Kidney capillary endothelial cell (primary cell): ENCODE measurements at regions not wholly inside any gene's neighbourhood (a gene's known extent, or its start where the extent isn't known, plus 50 kb on each side); places are given as distances from the start of the nearest gene placed in this dataset.
"Not testable (repeated sequence)": the region's sequence is repeated elsewhere in the genome, so short reads cannot be mapped to it uniquely, and the experiment has no call there.

Experiments used
- DNase-seq: peaks from one replicate; pipeline ENCODE4 v3.0.0-alpha.2; 2018; ENCODE audit warnings: low spot score

DNA sequence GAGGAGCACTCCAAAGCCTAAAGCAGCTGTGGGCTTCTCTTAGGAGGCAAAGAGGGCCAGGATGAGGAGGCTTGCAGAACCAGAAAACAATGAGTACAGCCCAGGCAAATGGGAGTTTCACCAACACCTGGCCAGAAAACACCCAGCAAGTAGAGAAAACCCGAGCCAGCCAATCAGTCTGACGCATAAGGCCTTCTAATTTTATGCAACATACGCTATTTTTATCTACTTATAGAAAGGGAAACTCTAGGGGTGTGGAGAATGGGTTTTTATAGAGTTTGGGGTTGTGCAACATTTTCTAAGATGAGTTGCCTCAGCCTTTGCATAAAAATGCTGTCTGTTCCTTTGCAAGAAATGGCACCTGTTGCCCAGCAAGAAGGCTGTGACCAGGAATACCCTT is 529.0 kb upstream of the CDH5 start:
- no peak for DNase-seq

DNA sequence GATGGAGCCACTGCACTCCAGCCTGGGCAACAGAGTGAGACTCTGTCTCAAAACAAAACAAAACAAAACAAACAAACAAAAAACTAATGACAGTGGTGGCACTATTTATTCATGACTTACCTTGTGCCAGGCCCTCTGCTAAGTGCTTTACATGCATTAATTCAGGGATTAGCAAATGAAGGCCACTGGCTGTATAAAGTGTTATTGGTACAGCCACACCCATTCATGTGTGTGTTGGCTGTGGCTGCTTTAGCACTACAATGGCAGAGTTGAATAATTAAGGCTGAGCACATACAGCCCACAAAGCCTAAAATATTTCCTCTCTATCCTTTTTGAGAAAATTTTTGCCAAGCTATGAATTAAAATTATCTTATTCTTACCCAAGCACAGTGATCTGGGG is 531.8 kb upstream of the CDH5 start:
- DNase-seq: no peak

DNA sequence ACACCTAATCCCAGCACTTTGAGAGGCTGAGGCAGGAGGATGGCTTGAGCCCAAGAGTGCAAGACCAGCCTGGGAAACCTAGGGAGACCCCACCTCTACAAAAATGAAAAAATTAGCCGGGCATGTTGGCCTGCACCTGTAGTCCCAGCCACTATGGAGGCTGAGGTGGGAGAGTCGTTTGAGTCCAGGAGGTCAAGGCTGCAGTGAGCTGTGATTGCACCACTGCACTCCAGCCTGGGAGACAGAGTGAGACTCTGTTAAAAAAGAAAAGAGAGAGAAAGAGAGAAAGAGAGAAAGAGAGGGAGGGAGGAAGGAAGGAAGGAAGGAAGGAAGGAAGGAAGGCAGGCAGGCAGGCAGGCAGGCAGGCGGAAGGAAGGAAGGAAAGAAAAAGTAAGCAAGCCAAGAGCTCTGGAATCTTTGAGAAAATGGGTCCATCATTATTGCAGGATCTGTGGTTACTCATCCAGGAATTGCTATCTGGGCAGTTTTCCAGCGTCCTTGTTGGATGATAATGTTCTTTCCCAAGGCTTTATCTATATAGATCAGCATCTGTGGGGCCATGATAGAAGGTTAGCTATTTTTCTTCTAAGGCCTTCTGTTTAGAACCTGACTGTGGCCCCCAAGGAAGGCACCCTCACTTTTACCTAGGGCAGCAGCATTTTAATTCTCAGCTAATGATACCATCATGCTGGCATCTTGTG is 533.2 kb upstream of the CDH5 start:
- no peak for DNase-seq

DNA sequence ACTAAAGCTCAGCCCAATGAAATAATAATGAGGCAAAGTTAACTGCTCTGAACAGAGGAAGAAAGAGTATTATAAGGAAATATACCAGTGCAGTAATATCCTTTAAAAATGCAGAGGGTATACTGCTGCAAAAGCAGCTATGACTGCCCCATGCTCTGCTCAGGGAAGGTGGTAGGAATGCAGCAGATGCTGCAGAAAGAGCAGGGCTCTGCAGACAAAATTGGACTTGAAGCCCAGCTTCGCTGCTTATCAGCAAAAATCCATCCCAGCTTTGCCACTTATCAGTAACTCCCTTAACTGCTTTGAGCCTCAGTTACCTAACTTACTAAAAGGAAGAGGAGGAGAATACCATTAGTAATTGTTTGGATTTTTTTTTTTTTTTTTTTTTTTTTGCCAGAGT is 533.8 kb upstream of the CDH5 start:
- DNase-seq: no peak

DNA sequence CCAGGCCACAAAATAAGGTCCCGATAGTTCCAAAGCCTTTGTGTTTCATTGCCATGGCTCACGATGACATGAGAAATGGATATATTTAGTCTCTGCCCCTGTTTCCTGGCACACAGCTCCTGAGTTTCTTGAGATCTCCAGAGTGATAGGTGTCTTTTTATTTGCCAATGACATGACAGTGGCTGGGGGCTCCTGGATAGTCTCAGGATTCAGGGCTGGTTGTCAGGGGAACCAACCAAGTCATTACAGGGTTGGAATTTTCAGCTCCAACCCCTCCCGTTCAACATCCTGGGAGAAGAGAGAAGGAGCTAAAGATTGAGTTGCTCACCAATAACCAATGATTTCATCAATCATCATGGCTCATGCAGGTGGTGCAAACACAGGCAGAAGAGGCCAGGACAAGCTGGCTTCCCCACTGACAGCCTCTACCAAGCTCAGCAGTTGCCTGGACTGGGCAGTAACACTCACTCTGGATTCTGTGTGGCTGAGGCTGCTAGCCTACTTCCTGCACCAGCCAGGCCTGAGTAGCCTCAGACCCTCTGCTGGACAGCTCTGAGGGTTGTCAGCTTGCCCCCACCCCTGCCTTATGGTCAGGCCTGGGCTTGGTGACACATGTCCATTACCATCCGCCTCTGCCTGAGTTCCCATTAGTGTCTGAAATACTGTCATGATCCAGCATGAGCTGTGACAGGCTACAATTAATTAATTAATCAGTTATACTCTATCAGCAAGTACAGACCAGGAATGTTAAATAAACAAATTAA is 534.4 kb upstream of the CDH5 start:
- no peak for DNase-seq

DNA sequence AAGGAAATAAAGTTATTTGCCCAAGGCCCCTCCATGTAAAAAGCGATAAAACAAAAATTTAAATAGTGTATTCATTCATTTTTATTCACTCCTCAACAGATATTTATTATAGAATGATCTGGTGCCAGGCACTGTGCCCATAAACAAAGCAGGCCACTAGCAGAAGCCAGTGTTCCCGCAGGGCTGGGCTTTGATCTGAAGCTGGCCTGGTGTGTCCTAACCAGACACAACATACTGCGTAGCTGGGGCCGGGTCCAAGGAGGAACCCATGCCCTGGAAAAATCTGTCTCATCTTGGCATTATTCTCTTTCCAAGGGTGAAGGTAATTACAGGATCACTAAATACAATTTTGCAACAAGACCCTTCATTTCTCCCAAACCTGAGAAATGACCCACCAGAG is 537.4 kb upstream of the CDH5 start:
- no peak for DNase-seq

DNA sequence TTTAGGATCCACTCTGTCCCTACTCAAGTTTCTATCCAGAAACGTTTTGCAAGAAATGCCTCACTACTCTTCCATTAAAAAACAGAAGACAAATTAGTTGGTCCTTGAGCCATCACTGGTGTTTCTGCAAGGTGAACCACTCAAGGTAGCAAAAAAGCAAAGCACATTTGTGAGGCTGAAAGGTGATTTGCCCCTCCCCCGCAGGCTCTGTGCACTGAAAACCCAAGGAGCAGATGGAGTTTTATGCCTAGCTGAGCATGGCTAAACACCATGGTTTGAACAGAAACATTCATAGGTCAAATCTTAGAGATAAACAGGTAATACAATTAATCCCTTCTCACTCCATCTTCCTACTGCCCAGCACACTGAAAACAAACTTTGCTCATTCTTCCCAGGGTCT is 538.2 kb upstream of the CDH5 start:
- DNase-seq: no peak

DNA sequence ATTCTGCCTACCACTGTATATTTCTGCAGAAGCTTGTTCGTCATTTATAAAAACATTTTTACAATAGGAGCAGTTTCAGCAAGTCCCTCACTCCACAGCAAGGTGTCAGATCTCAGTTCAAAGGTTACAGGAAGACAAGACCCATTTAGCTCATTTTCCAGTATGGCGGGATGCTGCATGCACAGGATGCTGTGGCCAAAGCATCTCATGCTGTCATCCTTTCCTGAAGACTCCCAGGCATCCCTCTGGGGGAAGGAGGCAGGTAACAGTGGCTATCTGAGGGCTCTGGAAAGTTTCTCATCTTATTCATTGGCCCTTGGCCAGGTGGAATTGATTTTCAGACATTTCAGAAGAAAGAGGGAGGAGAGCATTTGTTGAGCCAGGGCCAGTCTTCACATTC is 539.3 kb upstream of the CDH5 start:
- DNase-seq: no peak

DNA sequence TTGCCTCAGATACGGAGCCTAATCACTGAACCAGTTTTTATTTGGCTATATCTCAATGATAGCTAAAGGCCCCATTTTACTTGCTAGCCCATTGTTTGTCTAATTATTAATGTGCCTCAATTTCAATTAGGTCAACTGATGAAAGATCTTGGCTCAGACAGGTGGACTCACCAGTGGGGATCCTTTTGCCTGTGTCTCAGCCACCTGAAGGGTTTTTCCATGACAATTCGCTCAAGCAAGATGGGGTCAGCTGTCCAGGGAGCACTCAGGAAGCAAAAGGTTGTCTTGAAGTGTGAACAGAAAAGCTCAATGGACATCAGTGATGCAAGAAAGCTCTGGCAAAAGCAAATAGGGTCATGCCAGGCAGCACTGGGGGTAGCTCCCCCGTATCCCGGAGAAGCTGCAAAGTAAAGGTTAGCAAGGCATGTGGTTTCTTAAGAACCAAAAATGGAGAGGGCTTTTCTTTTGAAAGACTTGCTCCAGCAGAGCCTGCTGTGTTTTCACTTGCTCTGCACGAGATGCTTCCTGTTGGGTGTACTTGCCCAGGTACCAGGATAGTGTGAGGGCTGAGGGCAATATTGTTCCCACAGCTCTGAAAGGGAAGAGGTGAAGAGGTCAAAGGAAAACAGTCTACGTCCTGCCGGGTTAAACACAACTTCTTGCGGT is 541.2 kb upstream of the CDH5 start:
- no peak for DNase-seq

DNA sequence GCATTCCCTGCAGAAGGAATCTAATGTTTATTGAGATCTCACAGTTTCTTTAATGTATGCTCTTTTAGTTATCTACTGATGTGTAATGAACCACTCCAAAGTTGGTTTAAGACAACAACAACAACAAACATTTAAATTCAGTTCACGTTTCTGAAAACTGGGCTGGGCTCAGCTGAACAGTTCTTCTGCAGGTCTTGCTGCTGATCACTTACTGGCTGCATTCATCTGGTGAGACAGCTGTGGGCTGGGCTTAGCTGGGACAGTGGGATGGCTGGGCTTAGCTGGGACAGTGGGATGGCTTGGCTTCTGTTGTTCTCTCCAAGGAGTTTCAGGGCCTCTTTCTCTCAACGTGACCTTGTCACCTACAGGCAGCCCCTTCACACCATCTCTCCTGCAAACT is 544.3 kb upstream of the CDH5 start:
- DNase-seq: no peak

DNA sequence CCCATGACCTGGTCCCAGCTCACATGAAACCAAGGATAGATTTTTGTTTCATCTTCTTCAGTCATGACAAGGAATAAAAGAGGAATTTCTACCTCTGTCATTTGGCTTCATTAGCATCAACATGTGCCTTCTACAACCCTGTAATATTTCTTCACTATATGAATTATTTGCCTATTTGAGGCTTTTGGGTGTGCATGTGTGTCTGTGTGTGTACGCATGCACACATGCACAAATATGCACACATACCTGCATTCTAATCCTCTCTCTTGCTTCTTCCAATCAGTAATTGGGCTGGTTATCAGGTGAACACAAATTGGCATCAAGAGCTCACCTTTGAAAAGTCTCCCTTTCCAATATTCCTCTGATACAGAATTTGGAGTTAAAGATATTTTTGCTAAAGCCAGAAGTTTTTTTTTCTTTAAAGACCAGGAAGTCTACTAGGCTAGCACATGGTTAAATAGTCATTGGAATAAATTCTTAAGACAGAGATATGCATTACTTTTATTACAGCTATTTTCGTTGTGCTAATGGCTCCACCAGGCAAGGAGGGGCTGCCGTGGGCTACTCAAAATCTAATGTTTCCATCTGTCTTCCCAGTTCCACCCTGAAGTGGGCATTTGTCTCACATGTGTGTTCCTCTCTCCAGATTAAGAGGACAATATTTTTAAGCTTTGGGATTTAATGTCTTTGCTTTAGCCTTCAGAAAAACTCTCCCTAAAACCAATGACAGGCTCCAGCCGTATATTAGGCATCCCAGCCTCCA is 547.2 kb upstream of the CDH5 start:
- DNase-seq: no peak

DNA sequence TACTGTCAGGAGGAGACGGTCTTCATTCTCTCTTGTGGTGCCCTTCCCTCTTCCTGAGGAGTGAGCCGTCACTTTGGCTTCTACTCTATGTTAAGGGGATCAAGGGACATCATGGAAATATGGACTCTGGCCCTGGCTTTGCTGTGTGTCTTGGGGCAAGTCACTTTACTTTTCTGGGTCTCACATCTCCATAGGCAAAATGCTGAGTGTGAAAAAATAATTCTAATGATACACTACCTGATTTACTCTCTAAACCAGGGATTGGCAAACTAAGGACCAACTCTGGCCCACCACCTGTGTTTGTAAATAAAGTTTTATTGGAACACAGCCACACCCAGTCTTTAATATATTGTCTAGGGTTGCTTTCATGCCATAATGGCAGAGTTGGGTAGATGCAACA is 548.7 kb upstream of the CDH5 start:
- DNase-seq: no peak

DNA sequence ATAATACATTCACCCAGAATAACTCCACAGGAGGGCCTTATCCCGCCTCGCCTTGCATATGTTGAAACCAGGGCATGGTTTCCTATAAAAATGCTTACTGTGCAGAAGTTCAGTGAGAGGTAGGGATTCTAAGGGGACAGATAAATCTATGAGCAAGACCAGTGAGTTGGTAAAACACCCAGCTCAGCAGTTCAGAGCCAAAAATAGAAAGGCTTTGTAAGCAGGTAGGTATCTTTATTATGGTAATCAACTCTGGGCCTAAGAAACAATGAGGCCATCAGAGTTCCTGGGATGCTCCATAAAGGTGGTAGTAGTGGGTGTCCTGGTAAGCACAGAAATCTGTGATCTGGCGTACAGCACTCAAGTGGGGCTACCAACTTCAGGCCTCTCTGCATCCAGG is 549.4 kb upstream of the CDH5 start:
- no peak for DNase-seq

DNA sequence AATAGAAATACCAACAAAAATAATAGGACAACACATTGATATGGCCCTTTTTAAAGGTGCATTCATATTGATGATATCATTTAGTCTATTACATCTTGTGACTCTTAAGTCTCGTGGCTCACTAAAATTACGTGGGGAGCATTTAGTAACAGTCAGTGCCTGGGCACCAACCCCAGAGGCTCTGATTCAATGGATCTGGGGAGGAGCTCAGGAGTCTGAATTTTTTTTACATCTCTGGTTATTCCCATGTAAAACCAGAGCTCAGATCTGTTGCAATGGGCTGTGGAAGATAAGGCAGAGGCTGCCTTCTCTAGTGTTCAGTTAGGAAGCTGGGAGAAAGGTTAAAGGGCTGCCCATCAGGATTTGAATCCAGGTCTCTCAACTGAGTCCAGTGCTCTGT is 549.9 kb upstream of the CDH5 start:
- no peak for DNase-seq

DNA sequence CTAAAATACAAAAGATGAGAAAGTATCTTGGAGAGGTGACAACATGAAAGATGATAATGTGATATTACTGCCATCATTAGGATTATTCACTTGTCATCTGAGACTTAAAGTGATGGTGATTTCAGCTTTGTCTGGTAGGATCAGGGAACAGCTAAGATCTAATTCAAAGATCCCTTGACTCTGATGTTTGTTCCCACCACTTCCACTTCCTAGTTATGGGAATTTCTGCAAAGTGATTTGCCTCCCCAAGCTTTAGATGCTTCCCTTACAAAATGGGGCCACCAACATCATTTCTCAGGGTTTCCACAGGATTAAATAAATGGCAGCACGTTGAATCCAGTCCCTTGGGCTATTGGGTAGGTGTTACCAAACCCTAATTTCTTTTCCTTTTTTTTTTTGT is 550.8 kb upstream of the CDH5 start:
- no peak for DNase-seq

DNA sequence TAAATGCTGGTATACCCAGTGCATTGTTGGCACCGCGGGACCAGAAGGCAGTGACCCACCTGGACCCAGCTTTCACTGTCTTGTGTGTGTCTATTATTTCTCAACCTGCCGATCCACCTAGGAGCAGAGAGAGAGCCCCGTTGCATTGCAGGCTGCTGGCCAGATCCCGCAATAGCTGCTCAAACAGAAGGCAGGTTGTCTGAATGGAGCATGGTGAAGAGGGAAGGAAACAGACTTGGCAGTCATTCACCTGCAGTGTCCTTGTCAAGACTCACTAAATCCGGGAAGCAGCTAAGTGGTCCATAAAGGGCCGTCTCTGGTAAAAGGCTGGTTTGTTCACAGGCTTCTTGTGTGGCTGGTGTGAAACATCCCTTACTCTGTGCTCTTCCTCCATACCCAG is 552.6 kb upstream of the CDH5 start:
- DNase-seq: not testable (repeated sequence)

DNA sequence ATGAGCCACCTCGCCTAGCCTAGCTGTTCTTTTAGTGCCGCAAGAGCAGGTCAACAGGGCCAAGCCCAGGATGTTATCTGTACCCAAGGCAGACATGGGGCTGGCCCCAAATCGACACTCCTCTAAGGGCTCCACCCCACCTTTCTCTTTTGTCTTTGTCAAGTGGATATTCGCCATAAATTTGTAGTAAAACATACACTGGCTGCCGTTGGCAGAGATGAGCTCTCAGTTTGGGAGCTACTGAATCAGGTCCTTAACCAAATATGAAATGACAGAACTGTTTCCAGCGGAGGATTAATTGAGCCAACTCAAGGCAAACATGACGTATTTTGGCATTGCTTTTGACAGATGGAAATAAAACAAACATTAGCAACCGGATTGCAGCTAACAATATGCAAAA is 556.9 kb upstream of the CDH5 start:
- no peak for DNase-seq

DNA sequence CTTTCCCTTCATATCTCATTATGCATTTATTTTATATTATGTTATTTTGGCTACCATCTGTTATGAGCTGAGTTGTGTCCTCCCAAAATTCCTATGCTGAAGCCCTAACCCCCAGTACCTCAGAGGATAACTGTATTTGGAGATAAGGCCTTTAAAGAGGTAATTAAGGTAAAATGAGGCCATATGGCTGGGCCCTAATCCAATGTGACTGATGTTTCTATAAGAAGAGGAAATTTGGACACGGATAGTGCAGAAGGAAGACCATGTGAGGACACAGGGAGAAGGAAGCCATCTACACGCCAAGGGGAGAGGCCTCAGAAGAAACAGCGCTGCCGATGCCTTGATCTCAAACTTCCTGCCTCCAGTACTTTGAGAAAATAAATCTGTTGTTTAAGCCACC is 557.7 kb upstream of the CDH5 start:
- DNase-seq: no peak

DNA sequence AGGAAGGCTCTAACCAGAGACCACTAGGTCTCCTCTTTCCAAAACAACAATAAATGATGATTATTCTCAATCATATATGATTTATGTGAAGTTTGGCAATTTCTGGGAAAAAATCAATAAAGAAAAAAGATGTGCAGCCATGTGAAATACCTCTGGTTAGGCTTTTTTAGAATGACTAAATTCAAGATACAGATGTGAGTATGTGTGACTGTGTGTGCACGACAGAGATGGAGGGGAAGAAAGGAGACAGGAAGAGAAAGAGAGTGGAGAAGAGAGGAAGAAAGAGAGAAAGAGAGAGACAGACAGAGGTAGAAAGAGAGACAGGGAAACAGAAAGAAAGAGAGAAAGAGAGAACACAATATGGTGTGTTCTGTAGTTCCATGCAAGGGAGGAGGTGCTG is 558.6 kb upstream of the CDH5 start:
- DNase-seq: no peak

DNA sequence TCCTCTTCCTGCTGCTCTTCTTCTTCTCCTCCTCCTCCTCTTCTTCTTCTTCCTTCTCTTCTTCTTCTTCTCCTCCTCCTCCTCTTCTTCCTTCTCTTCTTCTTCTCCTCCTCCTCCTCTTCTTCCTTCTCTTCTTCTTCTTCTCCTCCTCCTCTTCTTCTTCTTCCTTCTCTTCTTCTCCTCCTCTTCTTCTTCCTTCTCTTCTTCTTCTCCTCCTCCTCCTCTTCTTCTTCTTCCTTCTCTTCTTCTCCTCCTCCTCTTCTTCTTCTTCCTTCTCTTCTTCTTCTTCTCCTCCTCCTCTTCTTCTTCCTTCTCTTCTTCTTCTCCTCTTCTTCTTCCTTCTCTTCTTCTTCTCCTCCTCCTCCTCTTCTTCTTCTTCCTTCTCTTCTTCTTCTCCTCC is 560.8 kb upstream of the CDH5 start:
- DNase-seq: not testable (repeated sequence)

DNA sequence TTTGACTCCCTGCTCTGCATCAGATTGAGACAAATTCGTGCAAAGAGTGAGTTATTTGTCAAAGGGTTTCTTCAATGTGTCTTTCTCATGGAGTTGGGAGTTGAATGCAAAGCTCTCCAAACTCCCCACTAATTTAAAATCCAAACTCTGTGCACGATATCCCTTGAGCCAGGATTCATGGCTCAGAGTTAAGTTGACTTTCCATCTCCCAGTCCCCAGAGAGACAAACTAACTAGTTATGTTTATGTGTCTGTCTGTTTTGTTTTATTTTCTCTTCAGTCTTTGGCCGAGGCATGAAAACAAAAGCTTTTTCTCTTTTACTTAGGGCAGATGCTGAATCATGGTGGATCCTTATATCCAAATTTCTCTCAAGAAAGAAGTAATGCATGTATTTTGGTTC is 570.0 kb upstream of the CDH5 start:
- DNase-seq: no peak

DNA sequence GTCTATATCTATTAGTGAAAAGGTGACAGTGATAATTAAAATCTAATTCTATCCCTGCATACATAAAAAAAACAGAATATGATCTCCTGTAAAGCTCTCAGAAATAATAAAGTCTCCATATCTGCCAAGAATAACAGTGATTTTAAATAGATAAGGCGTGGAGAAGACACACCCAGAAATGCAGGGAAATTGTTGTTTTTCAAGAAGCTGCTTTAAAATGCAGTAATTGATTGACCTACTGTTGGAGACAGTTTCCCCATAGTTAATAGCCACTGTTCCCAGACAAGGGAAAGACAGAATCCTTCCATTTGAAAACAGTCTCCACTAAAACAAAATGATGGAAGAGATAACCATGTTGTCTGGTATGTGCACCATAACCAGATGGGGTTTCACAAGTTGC is 571.5 kb upstream of the CDH5 start:
- DNase-seq: no peak

DNA sequence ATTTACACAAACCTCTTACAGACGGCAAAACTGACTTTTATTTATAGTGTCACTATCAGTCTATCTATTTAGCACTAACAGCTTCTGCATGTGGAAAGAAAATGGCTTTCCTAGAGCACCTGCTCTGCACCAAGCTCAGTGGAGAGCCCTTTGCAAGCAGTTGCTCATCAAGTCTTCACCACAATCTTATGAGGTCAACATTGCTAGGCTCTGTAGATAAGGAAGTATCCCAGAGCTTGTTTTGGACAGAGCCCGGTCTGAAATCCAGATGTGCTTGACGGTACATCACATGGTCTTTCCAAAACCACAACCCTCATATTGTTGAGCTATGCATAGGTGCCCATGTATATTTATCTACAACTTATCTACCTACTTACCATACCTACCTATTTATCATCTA is 572.7 kb upstream of the CDH5 start:
- no peak for DNase-seq
